ENCODE measurements at regions not wholly inside any gene's neighbourhood (a gene's known extent, or its start where the extent isn't known, plus 50 kb on each side); places are given as distances from the start of the nearest gene placed in this dataset.

DNA sequence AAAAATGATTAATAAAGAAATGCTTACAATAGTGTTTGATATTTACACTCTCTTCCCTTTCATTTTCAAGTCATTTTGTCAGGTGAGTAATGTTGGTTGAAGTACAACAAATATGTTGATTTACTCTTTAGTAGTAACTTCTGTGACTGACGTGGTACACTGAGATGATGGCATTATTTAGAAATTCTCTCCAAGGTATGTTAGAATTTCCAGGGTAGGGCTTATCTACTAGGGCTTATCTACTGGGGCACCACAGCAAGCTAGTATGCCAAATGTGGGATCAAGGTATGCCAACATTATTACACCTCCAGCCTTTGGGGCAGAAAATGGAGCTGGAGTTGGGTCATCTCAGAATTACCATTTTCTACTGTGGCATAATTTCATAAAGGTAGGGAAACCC lies 157.4 kb upstream of the AGTR1 start:
- TF ChIP-seq, protein P1, sequence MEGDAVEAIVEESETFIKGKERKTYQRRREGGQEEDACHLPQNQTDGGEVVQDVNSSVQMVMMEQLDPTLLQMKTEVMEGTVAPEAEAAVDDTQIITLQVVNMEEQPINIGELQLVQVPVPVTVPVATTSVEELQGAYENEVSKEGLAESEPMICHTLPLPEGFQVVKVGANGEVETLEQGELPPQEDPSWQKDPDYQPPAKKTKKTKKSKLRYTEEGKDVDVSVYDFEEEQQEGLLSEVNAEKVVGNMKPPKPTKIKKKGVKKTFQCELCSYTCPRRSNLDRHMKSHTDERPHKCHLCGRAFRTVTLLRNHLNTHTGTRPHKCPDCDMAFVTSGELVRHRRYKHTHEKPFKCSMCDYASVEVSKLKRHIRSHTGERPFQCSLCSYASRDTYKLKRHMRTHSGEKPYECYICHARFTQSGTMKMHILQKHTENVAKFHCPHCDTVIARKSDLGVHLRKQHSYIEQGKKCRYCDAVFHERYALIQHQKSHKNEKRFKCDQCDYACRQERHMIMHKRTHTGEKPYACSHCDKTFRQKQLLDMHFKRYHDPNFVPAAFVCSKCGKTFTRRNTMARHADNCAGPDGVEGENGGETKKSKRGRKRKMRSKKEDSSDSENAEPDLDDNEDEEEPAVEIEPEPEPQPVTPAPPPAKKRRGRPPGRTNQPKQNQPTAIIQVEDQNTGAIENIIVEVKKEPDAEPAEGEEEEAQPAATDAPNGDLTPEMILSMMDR (IDR thresholded peaks at IDR 0.05 in 8 of 11, conservative IDR thresholded peaks at IDR 0.05 in 3 of 11) = no peak
- TF ChIP-seq POLR2A (IDR thresholded peaks at IDR 0.05) = no peak
- TF ChIP-seq POLR2AphosphoS5 (IDR thresholded peaks at IDR 0.05) = no peak
